Upper lobe of left lung (tissue), 4 donors: ENCODE measurements at regions not wholly inside any gene's neighbourhood (a gene's known extent, or its start where the extent isn't known, plus 50 kb on each side); places are given as distances from the start of the nearest gene placed in this dataset.

Source experiments
- EP300 ChIP-seq, 4 donors: sonication (generic); formaldehyde crosslinking; IDR thresholded peaks; one replicate each; pipeline ENCODE4 v1.5.1; 2017; ENCODE audit warnings: antibody characterized with exemption in 4 of 4, control low read depth in 2 of 4
- POLR2A ChIP-seq, 4 donors: fragments of 450-650 bp; IDR thresholded peaks; one replicate each; pipeline ENCODE4 v1.5.1; 2016 to 2017; ENCODE audit warnings: antibody characterized with exemption in 4 of 4, mild to moderate bottlenecking in 2 of 4
- POLR2AphosphoS5 ChIP-seq, 2 donors: sonication (generic); formaldehyde crosslinking; IDR thresholded peaks; one replicate each; pipeline ENCODE4 v1.5.1; 2017; ENCODE audit warnings: antibody characterized with exemption in 2 of 2
- TF ChIP-seq, protein P1 (sequence below), 6 experiments: fragments of 450-650 bp in 4 of 6; fragments of 200-600 bp in 2 of 6; sonication (generic) in 2 of 6; IDR thresholded peaks; one replicate each; pipeline ENCODE4 v1.5.1; 2016 to 2019; ENCODE audit warnings: antibody characterized with exemption in 6 of 6

DNA sequence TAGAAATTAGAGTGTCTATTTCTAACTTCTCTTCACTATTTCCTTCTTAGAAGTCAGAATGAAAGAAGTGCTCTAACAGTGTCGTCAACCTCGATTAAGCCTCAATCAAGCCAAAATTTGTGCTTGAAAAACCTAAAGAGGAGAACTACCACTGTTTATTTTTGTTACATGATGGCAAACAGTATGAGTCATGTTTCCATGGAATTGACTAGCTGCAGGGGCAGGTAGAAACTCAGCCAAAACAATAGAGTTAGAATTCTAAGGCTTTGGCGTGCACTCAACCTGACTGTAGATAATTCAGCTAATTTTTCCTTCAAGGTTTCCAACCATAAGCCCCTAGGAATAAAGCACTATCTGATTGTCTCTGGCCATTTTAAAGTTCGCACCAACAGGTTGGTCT lies 415.9 kb downstream of the ETS1 start:
- TF ChIP-seq, protein P1, sequence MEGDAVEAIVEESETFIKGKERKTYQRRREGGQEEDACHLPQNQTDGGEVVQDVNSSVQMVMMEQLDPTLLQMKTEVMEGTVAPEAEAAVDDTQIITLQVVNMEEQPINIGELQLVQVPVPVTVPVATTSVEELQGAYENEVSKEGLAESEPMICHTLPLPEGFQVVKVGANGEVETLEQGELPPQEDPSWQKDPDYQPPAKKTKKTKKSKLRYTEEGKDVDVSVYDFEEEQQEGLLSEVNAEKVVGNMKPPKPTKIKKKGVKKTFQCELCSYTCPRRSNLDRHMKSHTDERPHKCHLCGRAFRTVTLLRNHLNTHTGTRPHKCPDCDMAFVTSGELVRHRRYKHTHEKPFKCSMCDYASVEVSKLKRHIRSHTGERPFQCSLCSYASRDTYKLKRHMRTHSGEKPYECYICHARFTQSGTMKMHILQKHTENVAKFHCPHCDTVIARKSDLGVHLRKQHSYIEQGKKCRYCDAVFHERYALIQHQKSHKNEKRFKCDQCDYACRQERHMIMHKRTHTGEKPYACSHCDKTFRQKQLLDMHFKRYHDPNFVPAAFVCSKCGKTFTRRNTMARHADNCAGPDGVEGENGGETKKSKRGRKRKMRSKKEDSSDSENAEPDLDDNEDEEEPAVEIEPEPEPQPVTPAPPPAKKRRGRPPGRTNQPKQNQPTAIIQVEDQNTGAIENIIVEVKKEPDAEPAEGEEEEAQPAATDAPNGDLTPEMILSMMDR (IDR thresholded peaks at IDR 0.05), result no peak
- no peak for TF ChIP-seq POLR2AphosphoS5 (IDR thresholded peaks at IDR 0.05)
- no peak for TF ChIP-seq POLR2A (IDR thresholded peaks at IDR 0.05)
- TF ChIP-seq EP300 (IDR thresholded peaks at IDR 0.05), result no peak
